Astrocyte (in vitro differentiated cells and primary cell): ENCODE measurements at regions not wholly inside any gene's neighbourhood (a gene's known extent, or its start where the extent isn't known, plus 50 kb on each side); places are given as distances from the start of the nearest gene placed in this dataset.

ENCODE experiments used
- DNase-seq: peaks from one replicate; pipeline ENCODE4 v3.0.0-alpha.2; 2010; ENCODE audit warnings: low read depth
- FAIRE-seq: peaks from 2 replicates; lab custom pipeline; 2011; peaks lifted over from hg19 to GRCh38; lab: Jason Lieb, UNC
- H2AFZ ChIP-seq: 2 replicates; pipeline ENCODE4 v1.6.0; 2012; ENCODE audit warnings: low read depth, low read length, inconsistent platforms
- H3K27ac ChIP-seq: 2 replicates; pipeline ENCODE4 v1.5.1; 2011; ENCODE audit warnings: low read depth, low read length, inconsistent platforms
- H3K27me3 ChIP-seq: 2 replicates; pipeline ENCODE4 v1.6.0; 2011; ENCODE audit warnings: low read length, inconsistent platforms; ENCODE audit not compliant: insufficient read depth
- H3K36me3 ChIP-seq: 2 replicates; pipeline ENCODE4 v1.5.1; 2011; ENCODE audit warnings: low read length, inconsistent platforms; ENCODE audit not compliant: insufficient read depth
- H3K4me1 ChIP-seq: 2 replicates; pipeline ENCODE4 v1.5.1; 2011; ENCODE audit warnings: low read length, inconsistent platforms; ENCODE audit not compliant: insufficient read depth
- H3K4me2 ChIP-seq: 2 replicates; pipeline ENCODE4 v1.6.0; 2012; ENCODE audit warnings: low read length, inconsistent platforms
- H3K4me3 ChIP-seq: 2 replicates; pipeline ENCODE4 v1.5.1; 2011; ENCODE audit warnings: low read depth, mild to moderate bottlenecking, low read length, inconsistent platforms; ENCODE audit not compliant: insufficient read depth
- H3K79me2 ChIP-seq: 2 replicates; pipeline ENCODE4 v1.6.0; 2012; ENCODE audit warnings: mild to moderate bottlenecking, low read length, inconsistent platforms; ENCODE audit not compliant: insufficient read depth
- H3K9ac ChIP-seq: 2 replicates; pipeline ENCODE4 v1.6.0; 2012; ENCODE audit warnings: mild to moderate bottlenecking, low read length, inconsistent platforms
- H3K9me3 ChIP-seq: 2 replicates; pipeline ENCODE4 v1.5.1; 2012; ENCODE audit warnings: low read depth, mild to moderate bottlenecking, low read length, inconsistent platforms; ENCODE audit not compliant: insufficient read depth
- H4K20me1 ChIP-seq: 2 replicates; pipeline ENCODE4 v1.6.0; 2012; ENCODE audit warnings: low read length, inconsistent platforms; ENCODE audit not compliant: insufficient read depth
- H3K27ac Mint-ChIP-seq: one replicate; pipeline ENCODE4 v1.8.0; 2021; ENCODE audit warnings: mild to moderate bottlenecking, mixed read lengths; ENCODE audit not compliant: unreplicated experiment
- H3K27me3 Mint-ChIP-seq: one replicate; pipeline ENCODE4 v1.8.0; 2021; ENCODE audit warnings: low read depth, mixed read lengths; ENCODE audit not compliant: unreplicated experiment
- H3K36me3 Mint-ChIP-seq: one replicate; pipeline ENCODE4 v1.8.0; 2021; ENCODE audit warnings: low read depth, mixed read lengths; ENCODE audit not compliant: unreplicated experiment
- H3K4me1 Mint-ChIP-seq: one replicate; pipeline ENCODE4 v1.8.0; 2021; ENCODE audit warnings: low read depth, mixed read lengths; ENCODE audit not compliant: unreplicated experiment
- H3K4me3 Mint-ChIP-seq: one replicate; pipeline ENCODE4 v1.8.0; 2021; ENCODE audit warnings: mild to moderate bottlenecking, moderate library complexity, mixed read lengths; ENCODE audit not compliant: unreplicated experiment
- H3K9me3 Mint-ChIP-seq: one replicate; pipeline ENCODE4 v1.8.0; 2021; ENCODE audit warnings: mild to moderate bottlenecking, mixed read lengths; ENCODE audit not compliant: unreplicated experiment
- EZH2 ChIP-seq: IDR thresholded peaks from 2 replicates; pipeline ENCODE4 v1.6.1; 2012; ENCODE audit warnings: mild to moderate bottlenecking, low read length, inconsistent platforms; ENCODE audit not compliant: insufficient read depth
- TF ChIP-seq, protein P1 (sequence below): IDR thresholded peaks from 2 replicates; pipeline ENCODE4 v1.5.1; 2011; ENCODE audit warnings: low read depth, mild to moderate bottlenecking, inconsistent platforms, low read length, moderate library complexity; ENCODE audit not compliant: insufficient read depth

DNA sequence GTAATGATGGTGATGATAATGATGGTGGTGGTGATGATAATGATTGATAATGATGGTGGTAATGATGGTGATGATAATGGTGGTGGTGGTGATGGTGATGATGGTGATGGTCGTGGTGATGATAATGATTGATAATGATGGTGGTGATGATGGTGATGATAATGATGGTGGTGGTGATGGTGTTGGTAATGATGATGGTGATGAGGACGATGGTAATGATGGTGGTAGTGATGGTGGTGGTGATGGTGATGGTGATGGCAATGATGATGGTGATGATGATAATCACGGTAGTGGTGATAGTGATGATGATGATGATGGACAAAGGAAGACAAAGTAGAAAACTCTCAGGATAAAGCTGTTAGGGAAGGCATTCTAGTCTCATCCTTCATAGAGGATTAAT, 310.5 kb downstream of the MSX2 start:
- DNase-seq (no peak), FAIRE-seq (peak; percentile 9)
- Mint-ChIP-seq H3K4me3 (no peak overlapping the region), H3K27ac (no peak overlapping the region), H3K36me3 (no peaks in the 10 kb centered on the region), H3K9me3 (no peaks in the 10 kb centered on the region), H3K4me1 (no peaks in the 10 kb centered on the region), H3K27me3 (peaks cover 15% of the 10 kb centered on the region)
- no peak overlapping the region for H3K4me2 ChIP-seq
- H3K27me3 ChIP-seq: no peaks in the 10 kb centered on the region
- no peaks in the 10 kb centered on the region for H3K4me1 ChIP-seq
- H3K9me3 ChIP-seq: peaks cover 7% of the 10 kb centered on the region
- TF ChIP-seq, protein P1, sequence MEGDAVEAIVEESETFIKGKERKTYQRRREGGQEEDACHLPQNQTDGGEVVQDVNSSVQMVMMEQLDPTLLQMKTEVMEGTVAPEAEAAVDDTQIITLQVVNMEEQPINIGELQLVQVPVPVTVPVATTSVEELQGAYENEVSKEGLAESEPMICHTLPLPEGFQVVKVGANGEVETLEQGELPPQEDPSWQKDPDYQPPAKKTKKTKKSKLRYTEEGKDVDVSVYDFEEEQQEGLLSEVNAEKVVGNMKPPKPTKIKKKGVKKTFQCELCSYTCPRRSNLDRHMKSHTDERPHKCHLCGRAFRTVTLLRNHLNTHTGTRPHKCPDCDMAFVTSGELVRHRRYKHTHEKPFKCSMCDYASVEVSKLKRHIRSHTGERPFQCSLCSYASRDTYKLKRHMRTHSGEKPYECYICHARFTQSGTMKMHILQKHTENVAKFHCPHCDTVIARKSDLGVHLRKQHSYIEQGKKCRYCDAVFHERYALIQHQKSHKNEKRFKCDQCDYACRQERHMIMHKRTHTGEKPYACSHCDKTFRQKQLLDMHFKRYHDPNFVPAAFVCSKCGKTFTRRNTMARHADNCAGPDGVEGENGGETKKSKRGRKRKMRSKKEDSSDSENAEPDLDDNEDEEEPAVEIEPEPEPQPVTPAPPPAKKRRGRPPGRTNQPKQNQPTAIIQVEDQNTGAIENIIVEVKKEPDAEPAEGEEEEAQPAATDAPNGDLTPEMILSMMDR: no peak
- no peak for TF ChIP-seq EZH2
- H3K9ac ChIP-seq: no peak overlapping the region
- no peak overlapping the region for H3K4me3 ChIP-seq
- no peak overlapping the region for H3K27ac ChIP-seq
- H3K36me3 ChIP-seq: no peaks in the 10 kb centered on the region
- H2AFZ ChIP-seq: no peak overlapping the region
- H3K79me2 ChIP-seq: no peaks in the 10 kb centered on the region
- no peaks in the 10 kb centered on the region for H4K20me1 ChIP-seq

DNA sequence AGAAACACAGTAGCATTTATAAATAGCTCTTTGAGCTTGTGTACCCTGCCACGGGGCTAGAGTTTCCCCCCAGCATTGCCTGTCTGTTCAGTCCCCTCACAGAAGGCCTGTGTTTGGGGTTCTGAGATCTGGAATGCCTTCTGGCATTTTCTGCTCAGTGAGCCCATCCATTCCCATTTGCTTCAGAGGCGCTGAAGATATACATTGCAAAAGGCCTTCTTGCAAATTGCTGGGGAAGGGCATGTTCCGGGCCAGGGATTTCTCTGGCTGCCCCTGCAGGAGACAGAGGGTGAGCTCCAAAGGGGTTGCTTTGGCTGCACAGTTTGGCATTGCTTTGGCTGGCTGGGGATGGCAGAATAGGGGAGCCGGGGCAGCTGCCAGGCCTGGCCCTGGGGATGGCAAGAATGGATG, 308.4 kb downstream of the MSX2 start:
- no peak for TF ChIP-seq EZH2
- TF ChIP-seq, protein P1: no peak
- H3K27me3 Mint-ChIP-seq: peaks cover 15% of the 10 kb centered on the region
- no peak overlapping the region for H3K27ac Mint-ChIP-seq
- no peaks in the 10 kb centered on the region for H3K79me2 ChIP-seq
- no peak overlapping the region for H2AFZ ChIP-seq
- no peaks in the 10 kb centered on the region for H4K20me1 ChIP-seq
- H3K27ac ChIP-seq: no peak overlapping the region
- H3K36me3 ChIP-seq: no peaks in the 10 kb centered on the region
- no peak overlapping the region for H3K4me2 ChIP-seq
- no peaks in the 10 kb centered on the region for H3K4me1 ChIP-seq
- no peaks in the 10 kb centered on the region for H3K36me3 Mint-ChIP-seq
- no peaks in the 10 kb centered on the region for H3K27me3 ChIP-seq
- no peak overlapping the region for H3K4me3 ChIP-seq
- no peak for FAIRE-seq
- no peak overlapping the region for H3K4me3 Mint-ChIP-seq
- peaks cover 7% of the 10 kb centered on the region for H3K9me3 ChIP-seq
- DNase-seq: no peak
- H3K9ac ChIP-seq: no peak overlapping the region
- H3K4me1 Mint-ChIP-seq: no peaks in the 10 kb centered on the region
- no peaks in the 10 kb centered on the region for H3K9me3 Mint-ChIP-seq

DNA sequence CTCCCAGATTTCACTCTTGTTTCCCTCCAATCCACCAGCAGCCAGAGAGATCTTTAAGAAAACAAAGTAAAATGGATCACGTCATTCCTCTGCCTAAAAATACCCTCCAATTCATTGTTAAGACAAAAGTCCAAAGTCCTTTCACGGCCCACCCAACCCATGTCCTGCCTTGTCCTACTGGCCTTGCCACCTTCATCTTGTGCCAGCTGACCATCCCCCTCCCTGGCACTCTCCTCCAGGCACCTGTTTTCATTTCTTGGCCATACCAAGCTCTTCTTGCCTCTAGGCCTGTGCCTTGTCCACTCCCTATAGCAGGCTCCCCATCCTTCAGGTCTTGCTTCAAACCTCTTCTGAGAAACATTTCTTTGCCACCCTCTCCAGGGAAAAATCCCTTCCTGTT, 307.6 kb downstream of the MSX2 start:
- no peak for DNase-seq
- H3K79me2 ChIP-seq: no peaks in the 10 kb centered on the region
- no peak overlapping the region for H3K4me3 Mint-ChIP-seq

More for the DNA sequence above, 307.6 kb downstream of the MSX2 start:
- no peak overlapping the region for H3K27ac ChIP-seq
- H3K36me3 ChIP-seq: no peaks in the 10 kb centered on the region
- Mint-ChIP-seq H3K9me3 (no peaks in the 10 kb centered on the region), H3K36me3 (no peaks in the 10 kb centered on the region), H3K27ac (no peak overlapping the region), H3K27me3 (peaks cover 14% of the 10 kb centered on the region), H3K4me1 (no peaks in the 10 kb centered on the region)
- H3K27me3 ChIP-seq: no peaks in the 10 kb centered on the region
- H3K4me1 ChIP-seq: no peaks in the 10 kb centered on the region
- no peak overlapping the region for H3K4me2 ChIP-seq
- H3K9me3 ChIP-seq: peaks cover 7% of the 10 kb centered on the region
- H4K20me1 ChIP-seq: no peaks in the 10 kb centered on the region
- no peak overlapping the region for H2AFZ ChIP-seq
- no peak overlapping the region for H3K4me3 ChIP-seq
- FAIRE-seq: no peak
- H3K9ac ChIP-seq: no peak overlapping the region
- TF ChIP-seq, protein P1: no peak
- no peak for TF ChIP-seq EZH2
